ENCODE measurements at regions not wholly inside any gene's neighbourhood (a gene's known extent, or its start where the extent isn't known, plus 50 kb on each side); places are given as distances from the start of the nearest gene placed in this dataset.
"Not testable (repeated sequence)": the region's sequence is repeated elsewhere in the genome, so short reads cannot be mapped to it uniquely, and the experiment has no call there.

DNA sequence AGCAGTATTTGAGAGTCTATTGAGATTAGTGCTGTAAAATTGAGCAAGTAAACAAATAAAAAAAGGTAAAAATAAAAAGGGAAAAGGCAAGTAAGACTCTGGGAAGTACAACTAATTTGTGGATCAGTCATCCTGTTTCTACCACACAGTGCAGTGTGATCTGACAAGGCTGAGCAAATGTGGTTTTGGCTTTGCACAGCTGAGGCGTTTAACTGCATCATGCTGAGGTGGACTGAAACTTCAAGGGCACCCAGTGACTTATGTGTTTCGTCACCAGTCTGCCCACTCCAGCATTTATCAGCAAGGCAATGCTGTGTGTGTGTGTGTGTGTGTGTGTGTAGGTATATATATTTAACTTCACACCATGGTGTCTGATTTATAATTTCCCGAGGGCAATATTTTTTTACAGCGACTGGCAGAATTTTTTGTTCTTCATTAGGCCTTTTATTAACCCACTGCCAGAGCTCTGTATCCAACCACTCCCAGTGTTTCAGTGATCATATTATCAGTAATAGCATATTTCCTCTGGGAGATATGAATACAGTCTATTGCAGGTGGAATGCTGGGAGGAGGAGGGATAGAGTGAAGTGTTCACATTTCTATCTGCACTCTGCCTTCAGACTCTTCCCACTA, 131.5 kb upstream of the SATB1 start:
- no peak for DNase-seq (ENCODE audit: low spot score in 2 of 2)
- Histone ChIP-seq H3K27me3 (no peaks in the 10 kb centered on the region), H3K4me1 (peaks cover 0 to 6% (median 0%) of the 10 kb centered on the region in 4 donors), H3K36me3 (no peaks in the 10 kb centered on the region), H3K27ac (no peak overlapping the region), H3K9me3 (no peaks in the 10 kb centered on the region), H3K4me3 (no peak overlapping the region)
- 54 to 76% methylated on average over 4 of the region's 4 CpGs for WGBS, 2 donors
- TF ChIP-seq POLR2A (IDR thresholded peaks at IDR 0.05), result no peak
- TF ChIP-seq EP300 (IDR thresholded peaks at IDR 0.05), result no peak
- TF ChIP-seq CTCF (IDR thresholded peaks at IDR 0.05), result no peak

DNA sequence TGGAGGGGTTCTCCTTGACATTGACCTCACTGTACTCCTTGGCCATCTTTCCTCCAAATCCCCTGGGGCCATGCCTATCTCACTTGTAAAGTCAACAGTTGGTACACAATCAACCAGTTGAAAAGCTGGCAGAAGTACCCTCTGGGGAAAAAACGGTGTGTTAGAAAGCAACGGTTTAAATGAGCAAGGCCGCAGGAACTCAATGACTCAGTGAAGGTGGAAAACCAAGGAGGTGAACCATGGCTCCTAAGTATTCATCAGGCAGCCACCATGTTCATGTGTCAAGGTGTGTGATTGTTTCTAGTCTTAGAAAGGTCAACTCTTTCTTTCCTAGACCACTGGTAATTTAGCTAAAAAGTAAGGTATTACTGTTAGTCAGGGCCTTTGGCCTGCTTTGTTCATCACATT, 130.9 kb upstream of the SATB1 start:
- TF ChIP-seq POLR2A (IDR thresholded peaks at IDR 0.05) (no peak), CTCF (IDR thresholded peaks at IDR 0.05) (no peak), EP300 (IDR thresholded peaks at IDR 0.05) (no peak)
- no peak overlapping the region for H3K4me3 ChIP-seq
- H3K27ac ChIP-seq, result no peak overlapping the region
- H3K27me3 ChIP-seq, result no peaks in the 10 kb centered on the region
- no peaks in the 10 kb centered on the region for H3K36me3 ChIP-seq
- H3K9me3 ChIP-seq, result no peaks in the 10 kb centered on the region
- peaks cover 0 to 6% (median 0%) of the 10 kb centered on the region in 4 donors for H3K4me1 ChIP-seq
- DNase-seq (ENCODE audit: low spot score in 2 of 2), result no peak
- 78 to 93% methylated on average over 3 of the region's 3 CpGs for WGBS, 2 donors

GRCh38 chr3:18552579-18553105, 127.5 kb upstream of the SATB1 start:
- H3K4me1 ChIP-seq; H3K4me3 ChIP-seq; H3K27ac ChIP-seq; H3K27me3 ChIP-seq; H3K9me3 ChIP-seq; H3K36me3 ChIP-seq; DNase-seq (ENCODE audit: low spot score in 2 of 2): not testable (repeated sequence)
- 89 to 91% methylated on average over 9 of the region's 9 CpGs for WGBS, 2 donors

- no peak overlapping the region for H3K27ac ChIP-seq
- no peaks in the 10 kb centered on the region for H3K36me3 ChIP-seq
- no peaks in the 10 kb centered on the region for H3K27me3 ChIP-seq
- no peak for TF ChIP-seq POLR2A (IDR thresholded peaks at IDR 0.05)
- no peak for TF ChIP-seq EP300 (IDR thresholded peaks at IDR 0.05)
- no peak for TF ChIP-seq CTCF (IDR thresholded peaks at IDR 0.05)
- no peak for DNase-seq (ENCODE audit: low spot score in 2 of 2)
- no peaks in the 10 kb centered on the region for H3K9me3 ChIP-seq
- no peak overlapping the region for H3K4me3 ChIP-seq
- 91 to 92% methylated on average over 2 of the region's 2 CpGs for WGBS, 2 donors
- H3K4me1 ChIP-seq, result no peaks in the 10 kb centered on the region
Observed at GRCh38 chr3:18546632-18547031, 121.5 kb upstream of the SATB1 start.

DNA sequence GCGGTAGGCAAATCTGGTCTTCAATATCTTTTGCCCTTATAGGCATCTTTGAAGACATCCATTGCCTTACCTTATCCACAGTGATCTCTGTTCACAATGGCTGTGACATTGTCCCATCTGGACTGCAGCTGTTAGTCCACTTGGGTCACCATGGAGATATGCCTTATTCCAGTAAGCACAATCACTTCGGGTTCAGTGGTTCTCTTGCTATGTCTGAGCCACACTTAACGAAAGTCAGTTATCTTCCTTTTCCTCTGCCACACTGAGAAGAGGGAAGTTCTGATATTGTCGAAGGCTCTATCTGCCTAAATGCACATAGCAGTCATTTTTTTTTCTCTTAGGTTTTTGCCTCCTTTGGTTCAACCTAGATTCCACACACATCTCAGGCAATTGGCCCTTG, 119.0 kb upstream of the SATB1 start:
- no peak for DNase-seq (ENCODE audit: low spot score in 2 of 2)
- TF ChIP-seq POLR2A (IDR thresholded peaks at IDR 0.05) (no peak), EP300 (IDR thresholded peaks at IDR 0.05) (no peak), CTCF (IDR thresholded peaks at IDR 0.05) (no peak)

More for the DNA sequence above, 119.0 kb upstream of the SATB1 start:
- no peaks in the 10 kb centered on the region for H3K27me3 ChIP-seq
- no peaks in the 10 kb centered on the region for H3K36me3 ChIP-seq
- 82 to 84% methylated on average over 4 of the region's 4 CpGs for whole genome bisulfite sequencing, 2 donors
- H3K9me3 ChIP-seq, result no peaks in the 10 kb centered on the region
- no peaks in the 10 kb centered on the region for H3K4me1 ChIP-seq
- H3K4me3 ChIP-seq, result no peak overlapping the region
- no peak overlapping the region for H3K27ac ChIP-seq
